IPS DF 4.7 (cell line): ENCODE measurements at regions not wholly inside any gene's neighbourhood (a gene's known extent, or its start where the extent isn't known, plus 50 kb on each side); places are given as distances from the start of the nearest gene placed in this dataset.

Source experiments
- DNase-seq: peaks from one replicate; pipeline ENCODE4 v3.0.0-alpha.2; 2013; ENCODE audit warnings: low spot score; ENCODE audit errors: extremely low read depth

GRCh38 chr2:211133766-211134165 is 577.4 kb downstream of the CPS1 start:
- no peak for DNase-seq

GRCh38 chr2:211138551-211138950 is 582.2 kb downstream of the CPS1 start:
- DNase-seq, result no peak

- DNase-seq, result no peak
These were observed 585.2 kb downstream of the CPS1 start for GRCh38 chr2:211141646-211142045.

GRCh38 chr2:211144078-211144477 is 587.7 kb downstream of the CPS1 start:
- no peak for DNase-seq

GRCh38 chr2:211144974-211145665 is 588.7 kb downstream of the CPS1 start:
- DNase-seq, result no peak

- no peak for DNase-seq
These were observed 593.3 kb downstream of the CPS1 start for GRCh38 chr2:211149731-211150130.

GRCh38 chr2:211157211-211157610 is 600.8 kb downstream of the CPS1 start:
- no peak for DNase-seq

- DNase-seq, result peak; percentile 28
These were observed 601.6 kb downstream of the CPS1 start for GRCh38 chr2:211157856-211158463.

GRCh38 chr2:211159972-211160371 is 603.6 kb downstream of the CPS1 start:
- no peak for DNase-seq

GRCh38 chr2:211161236-211161635 is 604.8 kb downstream of the CPS1 start:
- DNase-seq, result no peak

- no peak for DNase-seq
These were observed 606.5 kb downstream of the CPS1 start for GRCh38 chr2:211162911-211163310.

GRCh38 chr2:211170843-211171242 is 614.4 kb downstream of the CPS1 start:
- DNase-seq, result no peak

- no peak for DNase-seq
These were observed 617.6 kb downstream of the CPS1 start for GRCh38 chr2:211174021-211174420.

GRCh38 chr2:211174631-211175030 is 618.2 kb downstream of the CPS1 start:
- DNase-seq, result no peak

GRCh38 chr2:211175956-211176355 is 619.6 kb downstream of the CPS1 start:
- DNase-seq, result no peak

GRCh38 chr2:211176514-211177141 is 620.2 kb downstream of the CPS1 start:
- no peak for DNase-seq

- no peak for DNase-seq
These were observed 625.2 kb downstream of the CPS1 start for GRCh38 chr2:211181626-211182025.

- no peak for DNase-seq
These were observed 631.2 kb downstream of the CPS1 start for GRCh38 chr2:211187602-211188001.

GRCh38 chr2:211203986-211204385 is 647.6 kb downstream of the CPS1 start:
- no peak for DNase-seq

GRCh38 chr2:211204456-211204855 is 648.1 kb downstream of the CPS1 start:
- no peak for DNase-seq

GRCh38 chr2:211204902-211205301 is 648.5 kb downstream of the CPS1 start:
- DNase-seq, result no peak

GRCh38 chr2:211205358-211205757 is 649.0 kb downstream of the CPS1 start:
- DNase-seq, result no peak

- DNase-seq, result no peak
These were observed 649.4 kb downstream of the CPS1 start for GRCh38 chr2:211205836-211206235.
